Effector memory CD4-positive, alpha-beta T cell (primary cell): ENCODE measurements at regions not wholly inside any gene's neighbourhood (a gene's known extent, or its start where the extent isn't known, plus 50 kb on each side); places are given as distances from the start of the nearest gene placed in this dataset.

Experiments
- DNase-seq, 3 donors: peaks; one replicate each; pipeline ENCODE4 v3.0.0-alpha.2; 2020
- H3K27ac ChIP-seq: 2 replicates; pipeline ENCODE4 v1.7.0; 2013; ENCODE audit warnings: mild to moderate bottlenecking, low read length, moderate library complexity; ENCODE audit not compliant: insufficient read depth, poor library complexity, severe bottlenecking
- H3K27me3 ChIP-seq: replicated peaks from 2 replicates; pipeline ENCODE4 v1.7.0; 2013; ENCODE audit warnings: mild to moderate bottlenecking, low read length; ENCODE audit not compliant: insufficient read depth, control insufficient read depth, poor library complexity, severe bottlenecking
- H3K36me3 ChIP-seq: 2 replicates; pipeline ENCODE4 v1.7.0; 2013; ENCODE audit warnings: mild to moderate bottlenecking, low read length, moderate library complexity; ENCODE audit not compliant: control insufficient read depth, insufficient read depth
- H3K4me1 ChIP-seq: 2 replicates; pipeline ENCODE4 v1.7.0; 2013; ENCODE audit warnings: low read length, mild to moderate bottlenecking; ENCODE audit not compliant: control insufficient read depth, insufficient read depth, poor library complexity, severe bottlenecking
- H3K4me3 ChIP-seq: 2 replicates; pipeline ENCODE4 v1.7.0; 2013; ENCODE audit warnings: low read length, low read depth, mild to moderate bottlenecking; ENCODE audit not compliant: insufficient read depth, poor library complexity, severe bottlenecking
- H3K9me3 ChIP-seq: 2 replicates; pipeline ENCODE4 v1.7.0; 2013; ENCODE audit warnings: mild to moderate bottlenecking, low read length, moderate library complexity; ENCODE audit not compliant: control insufficient read depth

- Histone ChIP-seq H3K27ac (no peak overlapping the region), H3K27me3 (no peaks in the 10 kb centered on the region), H3K4me3 (no peak overlapping the region), H3K4me1 (peaks cover 14% of the 10 kb centered on the region), H3K36me3 (no peaks in the 10 kb centered on the region), H3K9me3 (no peaks in the 10 kb centered on the region)
- no peak for DNase-seq
Measured at GRCh38 chr2:118171546-118171945, 83.3 kb downstream of the INSIG2 start.

GRCh38 chr2:118169359-118170005 is 81.2 kb downstream of the INSIG2 start:
- no peak overlapping the region for H3K27ac ChIP-seq
- no peaks in the 10 kb centered on the region for H3K36me3 ChIP-seq
- H3K4me1 ChIP-seq: peaks cover 14% of the 10 kb centered on the region
- H3K27me3 ChIP-seq: no peaks in the 10 kb centered on the region
- H3K9me3 ChIP-seq: no peaks in the 10 kb centered on the region
- DNase-seq: no peak
- H3K4me3 ChIP-seq: no peak overlapping the region

GRCh38 chr2:118168615-118169014 is 80.3 kb downstream of the INSIG2 start:
- DNase-seq: no peak
- H3K9me3 ChIP-seq: no peaks in the 10 kb centered on the region
- peaks cover 14% of the 10 kb centered on the region for H3K4me1 ChIP-seq
- no peak overlapping the region for H3K27ac ChIP-seq
- no peaks in the 10 kb centered on the region for H3K36me3 ChIP-seq
- H3K4me3 ChIP-seq: no peak overlapping the region
- H3K27me3 ChIP-seq: no peaks in the 10 kb centered on the region

GRCh38 chr2:118167026-118167425 is 78.8 kb downstream of the INSIG2 start:
- Histone ChIP-seq H3K36me3 (no peaks in the 10 kb centered on the region), H3K4me1 (peaks cover 14% of the 10 kb centered on the region), H3K27me3 (no peaks in the 10 kb centered on the region), H3K9me3 (no peaks in the 10 kb centered on the region), H3K4me3 (no peak overlapping the region), H3K27ac (no peak overlapping the region)
- DNase-seq: no peak

GRCh38 chr2:118166242-118166641 is 78.0 kb downstream of the INSIG2 start:
- Histone ChIP-seq H3K27ac (no peak overlapping the region), H3K4me1 (peaks cover 14% of the 10 kb centered on the region), H3K27me3 (no peaks in the 10 kb centered on the region), H3K36me3 (no peaks in the 10 kb centered on the region), H3K9me3 (no peaks in the 10 kb centered on the region), H3K4me3 (no peak overlapping the region)
- no peak for DNase-seq

GRCh38 chr2:118165595-118165994 is 77.3 kb downstream of the INSIG2 start:
- Histone ChIP-seq H3K27ac (no peak overlapping the region), H3K27me3 (no peaks in the 10 kb centered on the region), H3K9me3 (no peaks in the 10 kb centered on the region), H3K36me3 (no peaks in the 10 kb centered on the region), H3K4me3 (no peak overlapping the region), H3K4me1 (peaks cover 14% of the 10 kb centered on the region)
- DNase-seq: no peak
